HG02981 (cell line): ENCODE measurements at regions not wholly inside any gene's neighbourhood (a gene's known extent, or its start where the extent isn't known, plus 50 kb on each side); places are given as distances from the start of the nearest gene placed in this dataset.
A peak's percentile ranks its signal among the peaks of the same experiment; 100 is the strongest.

Source experiments
- ATAC-seq: cut with Tn5 transposase; IDR thresholded peaks from one replicate; pipeline ENCODE4 v1.9.1; 2021; ENCODE audit warnings: mild to moderate bottlenecking, moderate library complexity; ENCODE audit not compliant: unreplicated experiment

GRCh38 chr4:177569434-177569833 lies 127.2 kb upstream of the AGA start:
- ATAC-seq, result no peak

- no peak for ATAC-seq
These were observed 131.3 kb upstream of the AGA start for GRCh38 chr4:177573507-177573906.

GRCh38 chr4:177574446-177574845 lies 132.2 kb upstream of the AGA start:
- no peak for ATAC-seq

- no peak for ATAC-seq
These were observed 137.4 kb upstream of the AGA start for GRCh38 chr4:177579649-177580048.

- ATAC-seq, result no peak
These were observed 140.8 kb upstream of the AGA start for GRCh38 chr4:177582992-177583391.

GRCh38 chr4:177587989-177588388 lies 145.8 kb upstream of the AGA start:
- ATAC-seq, result no peak

- no peak for ATAC-seq
These were observed 153.1 kb upstream of the AGA start for GRCh38 chr4:177595386-177595785.

- ATAC-seq, result no peak
These were observed 153.8 kb upstream of the AGA start for GRCh38 chr4:177596035-177596434.

- no peak for ATAC-seq
These were observed 154.8 kb upstream of the AGA start for GRCh38 chr4:177596991-177597390.

GRCh38 chr4:177605252-177605651 lies 163.0 kb upstream of the AGA start:
- no peak for ATAC-seq

GRCh38 chr4:177607111-177607573 lies 164.9 kb upstream of the AGA start:
- no peak for ATAC-seq

GRCh38 chr4:177611974-177612664 lies 169.9 kb upstream of the AGA start:
- no peak for ATAC-seq

- no peak for ATAC-seq
These were observed 170.4 kb upstream of the AGA start for GRCh38 chr4:177612684-177613083.

- ATAC-seq, result no peak
These were observed 190.2 kb upstream of the AGA start for GRCh38 chr4:177632481-177632880.

- no peak for ATAC-seq
These were observed 196.6 kb upstream of the AGA start for GRCh38 chr4:177638871-177639270.

GRCh38 chr4:177640864-177641263 lies 198.6 kb upstream of the AGA start:
- ATAC-seq, result no peak

GRCh38 chr4:177660223-177660622 lies 218.0 kb upstream of the AGA start:
- ATAC-seq, result no peak

- no peak for ATAC-seq
These were observed 225.4 kb upstream of the AGA start for GRCh38 chr4:177667687-177668086.

- ATAC-seq, result no peak
These were observed 229.2 kb upstream of the AGA start for GRCh38 chr4:177671387-177671786.

GRCh38 chr4:177671845-177672244 lies 229.6 kb upstream of the AGA start:
- no peak for ATAC-seq

- ATAC-seq, result no peak
These were observed 231.8 kb upstream of the AGA start for GRCh38 chr4:177673985-177674489.

- ATAC-seq, result peak; percentile 51
These were observed 238.1 kb upstream of the AGA start for GRCh38 chr4:177680308-177680707.

- ATAC-seq, result no peak
These were observed 239.7 kb upstream of the AGA start for GRCh38 chr4:177681902-177682301.
